Panc1 (cell line): ENCODE measurements at regions not wholly inside any gene's neighbourhood (a gene's known extent, or its start where the extent isn't known, plus 50 kb on each side); places are given as distances from the start of the nearest gene placed in this dataset.

ENCODE experiments used
- POLR2AphosphoS5 ChIP-seq: IDR thresholded peaks from 2 replicates; pipeline ENCODE4 v1.6.1; 2012; ENCODE audit warnings: mild to moderate bottlenecking, low read depth, low read length, moderate library complexity
- SIN3A ChIP-seq: IDR thresholded peaks from 2 replicates; pipeline ENCODE4 v1.6.1; 2012; ENCODE audit warnings: low read depth, mild to moderate bottlenecking, low read length, moderate library complexity, borderline replicate concordance; ENCODE audit not compliant: insufficient read depth
- TF ChIP-seq, protein P1 (sequence below): fragments of 450-650 bp; IDR thresholded peaks from 2 replicates; pipeline ENCODE4 v1.5.1; 2017; ENCODE audit warnings: mild to moderate bottlenecking

DNA sequence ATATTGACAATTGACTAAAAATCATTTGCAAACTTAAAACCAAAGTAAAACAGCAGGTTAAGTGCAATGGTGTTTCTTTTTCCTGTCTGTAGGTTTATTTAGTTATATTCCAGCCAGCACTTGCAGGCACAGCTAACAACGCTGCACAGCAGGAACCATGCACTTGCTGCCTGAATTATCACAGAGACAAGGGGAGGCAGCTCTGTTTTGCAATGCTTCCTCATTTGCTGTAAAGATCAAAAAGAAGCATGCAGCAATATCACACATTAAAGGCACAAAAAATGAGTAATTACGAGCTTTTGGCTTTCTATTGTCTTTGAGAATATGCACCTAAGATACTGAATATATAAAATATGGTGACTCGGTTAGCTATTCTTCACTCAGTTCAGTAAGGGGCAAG is 241.9 kb downstream of the EPHA7 start:
- TF ChIP-seq SIN3A (no peak), POLR2AphosphoS5 (no peak)
- TF ChIP-seq, protein P1, sequence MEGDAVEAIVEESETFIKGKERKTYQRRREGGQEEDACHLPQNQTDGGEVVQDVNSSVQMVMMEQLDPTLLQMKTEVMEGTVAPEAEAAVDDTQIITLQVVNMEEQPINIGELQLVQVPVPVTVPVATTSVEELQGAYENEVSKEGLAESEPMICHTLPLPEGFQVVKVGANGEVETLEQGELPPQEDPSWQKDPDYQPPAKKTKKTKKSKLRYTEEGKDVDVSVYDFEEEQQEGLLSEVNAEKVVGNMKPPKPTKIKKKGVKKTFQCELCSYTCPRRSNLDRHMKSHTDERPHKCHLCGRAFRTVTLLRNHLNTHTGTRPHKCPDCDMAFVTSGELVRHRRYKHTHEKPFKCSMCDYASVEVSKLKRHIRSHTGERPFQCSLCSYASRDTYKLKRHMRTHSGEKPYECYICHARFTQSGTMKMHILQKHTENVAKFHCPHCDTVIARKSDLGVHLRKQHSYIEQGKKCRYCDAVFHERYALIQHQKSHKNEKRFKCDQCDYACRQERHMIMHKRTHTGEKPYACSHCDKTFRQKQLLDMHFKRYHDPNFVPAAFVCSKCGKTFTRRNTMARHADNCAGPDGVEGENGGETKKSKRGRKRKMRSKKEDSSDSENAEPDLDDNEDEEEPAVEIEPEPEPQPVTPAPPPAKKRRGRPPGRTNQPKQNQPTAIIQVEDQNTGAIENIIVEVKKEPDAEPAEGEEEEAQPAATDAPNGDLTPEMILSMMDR: no peak
